IMR-90 (cell line): ENCODE measurements at regions not wholly inside any gene's neighbourhood (a gene's known extent, or its start where the extent isn't known, plus 50 kb on each side); places are given as distances from the start of the nearest gene placed in this dataset. TPM values are rescaled to one million over a fixed set of nuclear protein-coding genes. Genes with fewer than 3 reads are reported as not detected.

ENCODE experiments used
- microRNA-seq, 2 experiments: library from miRNA; stranded (forward) in 1 of 2; unstranded in 1 of 2; fragments of 10-50 nt in 1 of 2; fragments of <30 nt in 1 of 2; gene quantifications in 1 of 2; microRNA quantifications in 1 of 2; one replicate each; pipeline versions ENCODE3 to v1.1.0; 2013 to 2020; ENCODE audit not compliant: insufficient read depth in 1 of 2, insufficient read length in 1 of 2, unreplicated experiment in 1 of 2
- small RNA-seq, 5 experiments: library from RNA; depleted of rRNA; stranded (forward); fragments of <200 nt; gene quantifications; one replicate each; pipeline ENCODE3, GENCODE V24; 2012

Small RNAs in the stretch of these regions (microRNA-seq; reads per million reads assigned to microRNA genes)
- not detected for gene AC011712.1 (ENCODE audit: insufficient read depth, insufficient read length)
- 0 reads per million in 2 experiments for gene MIR4318 (ENCODE audit: insufficient read depth in 1 of 2, insufficient read length in 1 of 2, unreplicated experiment in 1 of 2)
- 0 reads per million in 2 experiments for gene MIR5583-1 (ENCODE audit: insufficient read depth in 1 of 2, insufficient read length in 1 of 2, unreplicated experiment in 1 of 2)
- gene MIR5583-2 (ENCODE audit: unreplicated experiment): not detected
- not detected for gene MIR924 (ENCODE audit: unreplicated experiment)
- not detected for gene RN7SKP182 (ENCODE audit: insufficient read depth, insufficient read length)
- not detected for gene RNU6-1242P (ENCODE audit: insufficient read depth, insufficient read length)
- gene RNU6-706P (ENCODE audit: insufficient read depth, insufficient read length): not detected

Small RNAs in the stretch of these regions (small RNA-seq; reads per million reads assigned to genes)
- gene AC011712.1 (0 reads per million in 5 experiments), gene MIR4318 (0 reads per million in 5 experiments), gene MIR5583-1 (0 reads per million in 5 experiments), gene RN7SKP182 (0 to 1.2 (median 0) reads per million in 5 experiments), gene RNU6-1242P (0 reads per million in 5 experiments), gene RNU6-706P (0 reads per million in 5 experiments)
